ENCODE measurements at regions not wholly inside any gene's neighbourhood (a gene's known extent, or its start where the extent isn't known, plus 50 kb on each side); places are given as distances from the start of the nearest gene placed in this dataset.
"Not testable (repeated sequence)": the region's sequence is repeated elsewhere in the genome, so short reads cannot be mapped to it uniquely, and the experiment has no call there.

GRCh38 chr15:62298811-62299210 is 133.7 kb upstream of the C2CD4B start:
- in situ Hi-C loops (cut with HindIII; ENCODE audit: low pct_unique_long_range_greater_than_20kb, low sequenced_read_pairs), result no loop called here
- DNase-seq (ENCODE audit: low read depth, low spot score), result no peak

DNA sequence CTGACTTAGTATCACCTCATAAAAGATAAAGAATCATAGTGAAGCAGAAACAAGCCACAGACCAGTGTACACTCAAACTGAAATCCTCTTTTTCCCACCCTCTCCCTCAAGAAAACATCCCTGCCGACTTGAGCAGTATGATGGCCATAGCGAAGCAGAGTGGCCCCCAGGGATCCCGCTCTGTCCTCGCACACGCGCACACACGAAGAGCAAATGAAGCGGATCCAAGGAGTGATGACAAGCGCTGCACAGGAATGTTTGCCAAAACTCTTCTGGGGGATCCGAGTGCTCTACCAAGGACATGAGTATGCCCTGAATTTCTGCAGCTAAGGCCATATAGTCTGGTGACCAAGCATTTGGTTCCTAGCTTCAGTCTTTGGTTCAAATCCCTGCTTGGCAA is 134.5 kb upstream of the C2CD4B start:
- no peak for DNase-seq (ENCODE audit: low read depth, low spot score)
- in situ Hi-C loops (cut with HindIII; ENCODE audit: low pct_unique_long_range_greater_than_20kb, low sequenced_read_pairs), result no loop called here

- in situ Hi-C loops (cut with HindIII; ENCODE audit: low pct_unique_long_range_greater_than_20kb, low sequenced_read_pairs), result no loop called here
- no peak for DNase-seq (ENCODE audit: low read depth, low spot score)
These were observed 137.0 kb upstream of the C2CD4B start for GRCh38 chr15:62301993-62302675.

GRCh38 chr15:62306851-62307504 is 141.9 kb upstream of the C2CD4B start:
- in situ Hi-C loops (cut with HindIII; ENCODE audit: low pct_unique_long_range_greater_than_20kb, low sequenced_read_pairs), result no loop called here
- peak; percentile 89 for DNase-seq (ENCODE audit: low read depth, low spot score)

DNA sequence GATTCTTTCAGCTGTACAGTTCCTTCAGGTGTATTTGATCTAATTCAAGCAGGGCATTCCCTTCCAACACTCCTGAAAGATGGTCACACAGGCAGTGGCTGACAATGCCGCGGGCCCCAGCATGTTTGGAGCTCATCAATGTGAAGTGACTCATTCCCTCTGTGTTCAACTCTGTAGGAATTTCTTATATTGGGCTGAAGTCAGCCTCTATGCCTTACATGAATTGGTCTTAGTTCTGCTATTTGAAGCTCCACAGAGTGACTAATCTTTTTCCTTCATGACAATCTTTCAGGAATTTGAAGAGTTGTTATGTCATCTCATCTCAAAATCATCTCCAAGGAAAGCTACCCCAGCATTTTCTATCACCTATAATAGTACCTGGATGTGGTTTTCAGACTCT is 142.5 kb upstream of the C2CD4B start:
- DNase-seq (ENCODE audit: low read depth, low spot score), result peak; percentile 8

DNA sequence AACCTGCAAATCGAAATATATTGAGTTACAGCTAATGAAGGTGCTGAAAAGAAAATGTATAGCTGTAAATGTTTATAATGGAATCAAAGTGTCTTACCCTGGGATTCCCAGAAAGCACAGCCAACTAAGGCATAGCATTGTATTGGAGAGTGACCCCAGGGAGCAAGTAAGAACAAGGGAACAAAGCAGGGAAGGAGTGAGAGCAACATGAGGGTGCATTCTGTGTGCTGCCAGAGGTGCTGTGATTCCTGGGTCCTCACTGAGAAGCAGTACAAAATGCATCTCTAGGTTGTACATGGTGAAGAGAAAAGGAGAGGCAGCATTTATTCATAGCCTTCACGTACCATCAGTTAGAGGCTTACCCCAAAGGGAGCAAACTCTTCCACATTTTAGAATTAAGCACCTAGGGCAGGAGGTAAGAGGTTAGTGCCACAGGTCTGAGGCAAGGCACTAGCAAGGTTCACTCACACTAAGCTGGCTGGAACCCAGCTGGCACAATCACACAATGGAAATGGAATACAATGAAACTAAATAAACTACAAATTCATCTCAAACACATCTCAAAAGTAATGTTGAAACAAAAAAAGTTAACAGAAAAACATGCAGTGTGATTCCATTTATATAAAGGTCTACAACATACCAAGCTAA is 151.5 kb upstream of the C2CD4B start:
- in situ Hi-C loops (cut with HindIII; ENCODE audit: low pct_unique_long_range_greater_than_20kb, low sequenced_read_pairs), result no loop called here
- no peak for DNase-seq (ENCODE audit: low read depth, low spot score)

More for the DNA sequence above, 142.5 kb upstream of the C2CD4B start:
- in situ Hi-C loops (cut with HindIII; ENCODE audit: low pct_unique_long_range_greater_than_20kb, low sequenced_read_pairs), result no loop called here

GRCh38 chr15:62320259-62320658 is 155.2 kb upstream of the C2CD4B start:
- in situ Hi-C loops (cut with HindIII; ENCODE audit: low pct_unique_long_range_greater_than_20kb, low sequenced_read_pairs), result no loop called here

GRCh38 chr15:62323353-62323890 is 158.3 kb upstream of the C2CD4B start:
- in situ Hi-C loops (cut with HindIII; ENCODE audit: low pct_unique_long_range_greater_than_20kb, low sequenced_read_pairs), result no loop called here
- no peak for DNase-seq (ENCODE audit: low read depth, low spot score)

More at GRCh38 chr15:62320259-62320658, 155.2 kb upstream of the C2CD4B start:
- no peak for DNase-seq (ENCODE audit: low read depth, low spot score)

GRCh38 chr15:62324382-62324781 is 159.3 kb upstream of the C2CD4B start:
- in situ Hi-C loops (cut with HindIII; ENCODE audit: low pct_unique_long_range_greater_than_20kb, low sequenced_read_pairs), result no loop called here
- DNase-seq (ENCODE audit: low read depth, low spot score), result no peak

- in situ Hi-C loops (cut with HindIII; ENCODE audit: low pct_unique_long_range_greater_than_20kb, low sequenced_read_pairs), result no loop called here
- DNase-seq (ENCODE audit: low read depth, low spot score), result no peak
These were observed 160.5 kb upstream of the C2CD4B start for GRCh38 chr15:62325597-62325996.

GRCh38 chr15:62326460-62327011 is 161.5 kb upstream of the C2CD4B start:
- no peak for DNase-seq (ENCODE audit: low read depth, low spot score)
- in situ Hi-C loops (cut with HindIII; ENCODE audit: low pct_unique_long_range_greater_than_20kb, low sequenced_read_pairs), result no loop called here

DNA sequence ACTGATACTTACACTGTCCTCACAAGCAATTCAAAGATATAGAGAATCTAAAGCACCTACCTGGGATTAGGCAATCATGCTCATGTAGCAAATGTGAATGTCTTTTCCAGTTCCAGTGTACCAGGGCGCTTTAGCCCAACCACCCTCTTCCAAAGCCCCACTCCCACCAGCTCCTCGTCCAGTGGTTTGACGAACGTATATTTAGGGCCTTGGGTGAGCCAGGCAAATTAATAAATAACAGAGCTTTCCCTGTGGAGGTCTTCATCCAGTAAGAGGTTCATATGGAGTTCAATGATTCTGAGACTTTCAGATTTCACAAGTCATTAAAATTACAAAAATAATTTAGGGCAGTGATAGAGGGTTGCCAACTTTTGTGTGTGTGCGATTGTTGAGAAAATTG is 162.3 kb upstream of the C2CD4B start:
- no peak for DNase-seq (ENCODE audit: low read depth, low spot score)
- in situ Hi-C loops (cut with HindIII; ENCODE audit: low pct_unique_long_range_greater_than_20kb, low sequenced_read_pairs), result no loop called here

DNA sequence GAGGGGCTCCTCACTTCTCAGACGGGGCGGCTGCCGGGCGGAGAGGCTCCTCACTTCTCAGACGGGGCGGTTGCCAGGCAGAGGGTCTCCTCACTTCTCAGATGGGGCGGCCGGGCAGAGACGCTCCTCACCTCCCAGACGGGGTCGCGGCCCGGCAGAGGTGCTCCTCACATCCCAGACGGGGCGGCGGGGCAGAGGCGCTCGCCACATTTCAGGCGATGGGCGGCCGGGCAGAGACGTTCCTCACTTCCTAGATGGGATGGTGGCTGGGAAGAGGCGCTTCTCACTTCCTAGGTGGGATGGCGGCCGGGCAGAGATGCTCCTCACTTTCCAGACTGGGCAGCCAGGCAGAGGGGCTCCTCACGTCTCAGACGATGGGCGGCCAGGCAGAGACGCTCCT is 167.4 kb upstream of the C2CD4B start:
- in situ Hi-C loops (cut with HindIII; ENCODE audit: low pct_unique_long_range_greater_than_20kb, low sequenced_read_pairs); DNase-seq (ENCODE audit: low read depth, low spot score): not testable (repeated sequence)

GRCh38 chr15:62334536-62334935 is 169.5 kb upstream of the C2CD4B start:
- no peak for DNase-seq (ENCODE audit: low read depth, low spot score)
- in situ Hi-C loops (cut with HindIII; ENCODE audit: low pct_unique_long_range_greater_than_20kb, low sequenced_read_pairs), result no loop called here

DNA sequence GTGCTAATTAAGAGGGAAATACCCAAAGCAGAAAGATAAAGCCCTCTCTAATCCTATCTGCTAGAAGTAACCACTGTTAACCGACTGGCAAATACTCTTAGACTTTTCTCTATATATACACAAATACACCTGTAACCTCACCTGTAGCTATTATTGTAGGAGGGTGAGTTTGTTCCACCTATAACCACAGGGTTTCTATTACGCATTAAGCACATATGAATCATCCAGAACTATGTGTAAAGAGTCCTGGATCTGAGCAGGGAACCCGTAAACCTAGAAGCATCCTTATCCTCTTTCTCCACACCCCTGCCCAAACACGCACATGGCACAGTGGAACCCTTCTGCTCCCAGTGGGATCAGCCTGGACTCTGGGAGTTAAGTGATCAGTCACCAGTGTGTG is 172.8 kb upstream of the C2CD4B start:
- in situ Hi-C loops (cut with HindIII; ENCODE audit: low pct_unique_long_range_greater_than_20kb, low sequenced_read_pairs), result no loop called here
- no peak for DNase-seq (ENCODE audit: low read depth, low spot score)

GRCh38 chr15:62338497-62338896 is 173.4 kb upstream of the C2CD4B start:
- DNase-seq (ENCODE audit: low read depth, low spot score), result no peak
- in situ Hi-C loops (cut with HindIII; ENCODE audit: low pct_unique_long_range_greater_than_20kb, low sequenced_read_pairs), result no loop called here

DNA sequence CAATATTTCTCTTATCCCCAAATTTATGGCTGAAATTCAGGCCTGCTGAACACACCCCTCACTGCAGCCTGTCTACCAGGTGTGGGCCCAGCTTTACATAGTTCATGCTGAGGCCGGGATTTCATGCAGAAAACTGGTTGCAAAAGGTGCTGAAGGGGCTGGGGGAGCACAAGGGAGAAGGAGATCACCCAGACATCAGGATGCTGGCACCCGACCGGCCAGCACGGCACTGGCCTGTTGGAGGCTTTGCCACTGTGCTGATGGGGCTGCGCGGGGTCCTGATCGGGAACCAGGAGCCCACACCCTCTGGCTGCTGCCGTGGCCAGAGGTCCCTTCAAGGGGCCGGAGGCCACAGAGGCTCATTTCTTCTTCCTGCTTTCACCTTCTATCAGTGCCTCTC is 177.9 kb upstream of the C2CD4B start:
- no peak for DNase-seq (ENCODE audit: low read depth, low spot score)
- in situ Hi-C loops (cut with HindIII; ENCODE audit: low pct_unique_long_range_greater_than_20kb, low sequenced_read_pairs), result no loop called here

DNA sequence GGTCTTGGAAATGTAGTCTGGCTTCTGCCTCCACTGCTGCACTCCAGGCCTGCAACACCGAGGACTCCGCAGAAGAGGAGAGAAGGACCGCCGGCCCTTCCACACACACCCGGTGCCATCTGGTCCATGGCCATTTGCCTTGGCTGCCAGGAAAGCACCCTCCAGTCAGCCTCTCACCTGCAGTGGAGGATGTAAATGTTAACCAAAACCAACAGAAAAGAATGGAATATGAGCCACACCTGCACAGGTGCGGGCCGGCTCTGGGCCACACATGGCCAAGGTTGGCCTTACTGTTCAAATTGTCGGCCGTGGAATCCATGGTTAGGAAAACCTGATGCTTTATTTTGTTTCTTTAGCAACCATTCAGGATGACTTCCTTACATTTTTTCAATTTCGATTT is 178.3 kb upstream of the C2CD4B start:
- in situ Hi-C loops (cut with HindIII; ENCODE audit: low pct_unique_long_range_greater_than_20kb, low sequenced_read_pairs), result no loop called here
- DNase-seq (ENCODE audit: low read depth, low spot score), result no peak

All from SK-MEL-5 (cell line).